ENCODE measurements at regions not wholly inside any gene's neighbourhood (a gene's known extent, or its start where the extent isn't known, plus 50 kb on each side); places are given as distances from the start of the nearest gene placed in this dataset.

- in situ Hi-C loops (cut with MboI; ENCODE audit: low pct_unique_long_range_greater_than_20kb, low sequenced_read_pairs, unreplicated experiment), result no loop called here
- TF ChIP-seq, protein P1, sequence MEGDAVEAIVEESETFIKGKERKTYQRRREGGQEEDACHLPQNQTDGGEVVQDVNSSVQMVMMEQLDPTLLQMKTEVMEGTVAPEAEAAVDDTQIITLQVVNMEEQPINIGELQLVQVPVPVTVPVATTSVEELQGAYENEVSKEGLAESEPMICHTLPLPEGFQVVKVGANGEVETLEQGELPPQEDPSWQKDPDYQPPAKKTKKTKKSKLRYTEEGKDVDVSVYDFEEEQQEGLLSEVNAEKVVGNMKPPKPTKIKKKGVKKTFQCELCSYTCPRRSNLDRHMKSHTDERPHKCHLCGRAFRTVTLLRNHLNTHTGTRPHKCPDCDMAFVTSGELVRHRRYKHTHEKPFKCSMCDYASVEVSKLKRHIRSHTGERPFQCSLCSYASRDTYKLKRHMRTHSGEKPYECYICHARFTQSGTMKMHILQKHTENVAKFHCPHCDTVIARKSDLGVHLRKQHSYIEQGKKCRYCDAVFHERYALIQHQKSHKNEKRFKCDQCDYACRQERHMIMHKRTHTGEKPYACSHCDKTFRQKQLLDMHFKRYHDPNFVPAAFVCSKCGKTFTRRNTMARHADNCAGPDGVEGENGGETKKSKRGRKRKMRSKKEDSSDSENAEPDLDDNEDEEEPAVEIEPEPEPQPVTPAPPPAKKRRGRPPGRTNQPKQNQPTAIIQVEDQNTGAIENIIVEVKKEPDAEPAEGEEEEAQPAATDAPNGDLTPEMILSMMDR (IDR thresholded peaks at IDR 0.05; ENCODE audit: extremely low read depth, insufficient read depth, missing control alignments), result no peak
Measured at GRCh38 chr17:77889135-77889505, 69.4 kb upstream of the TNRC6C start.

DNA sequence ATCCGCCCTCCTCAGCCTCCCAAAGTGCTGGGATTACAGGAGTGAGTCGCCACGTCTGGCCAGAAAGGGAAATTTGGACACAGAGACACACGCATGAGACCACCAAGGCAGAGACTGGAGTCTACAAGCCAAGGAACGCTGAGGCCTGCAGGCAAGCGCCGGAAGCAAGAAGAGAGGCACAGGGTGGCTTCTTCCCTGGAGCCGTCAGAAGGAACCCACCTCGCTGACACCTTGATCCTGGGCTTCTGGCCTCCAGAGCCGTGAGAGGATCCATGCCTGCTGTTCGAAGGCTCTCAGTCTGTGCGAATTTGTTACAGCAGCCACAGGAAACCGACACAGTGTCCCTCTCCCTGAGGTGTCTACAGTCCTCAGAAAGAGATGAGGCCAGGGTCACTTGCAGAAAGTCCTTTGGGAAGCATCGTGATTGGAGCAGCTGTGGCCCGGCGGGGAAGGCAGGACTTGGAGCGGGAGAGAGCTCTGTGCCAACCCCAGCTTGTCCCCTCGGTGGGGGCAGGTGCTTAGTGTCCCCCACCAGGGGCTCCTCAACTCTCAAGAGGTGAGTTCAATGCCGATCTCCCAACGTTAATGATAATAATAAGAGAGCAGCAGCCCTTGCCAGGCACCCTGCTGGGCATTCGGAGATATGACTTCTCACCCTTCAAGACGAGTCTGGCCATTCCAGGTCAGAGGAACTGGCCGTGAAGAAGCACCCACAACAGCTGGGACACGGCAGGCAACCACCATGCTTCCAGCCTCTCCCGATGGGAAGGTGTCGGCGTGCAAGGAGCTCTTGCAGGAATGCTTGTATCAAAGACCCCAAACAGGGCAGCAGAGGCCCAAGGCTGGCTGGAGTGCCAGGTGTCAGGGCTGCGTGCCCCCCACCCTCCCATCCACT is 68.4 kb upstream of the TNRC6C start:
- TF ChIP-seq, protein P1 (IDR thresholded peaks at IDR 0.05; ENCODE audit: extremely low read depth, insufficient read depth, missing control alignments), result no peak
- DNase-seq (ENCODE audit: low spot score), result no peak
- in situ Hi-C loops (cut with MboI; ENCODE audit: low pct_unique_long_range_greater_than_20kb, low sequenced_read_pairs, unreplicated experiment), result no loop called here

More at GRCh38 chr17:77889135-77889505, 69.4 kb upstream of the TNRC6C start:
- no peak for DNase-seq (ENCODE audit: low spot score)

- in situ Hi-C loops (cut with MboI; ENCODE audit: low pct_unique_long_range_greater_than_20kb, low sequenced_read_pairs, unreplicated experiment), result no loop called here
- TF ChIP-seq, protein P1 (IDR thresholded peaks at IDR 0.05; ENCODE audit: extremely low read depth, insufficient read depth, missing control alignments), result no peak
- DNase-seq (ENCODE audit: low spot score), result no peak
Measured at GRCh38 chr17:77890771-77891170, 67.7 kb upstream of the TNRC6C start.

GRCh38 chr17:77891602-77892001 is 66.9 kb upstream of the TNRC6C start:
- no peak for DNase-seq (ENCODE audit: low spot score)
- TF ChIP-seq, protein P1 (IDR thresholded peaks at IDR 0.05; ENCODE audit: extremely low read depth, insufficient read depth, missing control alignments), result no peak
- in situ Hi-C loops (cut with MboI; ENCODE audit: low pct_unique_long_range_greater_than_20kb, low sequenced_read_pairs, unreplicated experiment), result no loop called here

DNA sequence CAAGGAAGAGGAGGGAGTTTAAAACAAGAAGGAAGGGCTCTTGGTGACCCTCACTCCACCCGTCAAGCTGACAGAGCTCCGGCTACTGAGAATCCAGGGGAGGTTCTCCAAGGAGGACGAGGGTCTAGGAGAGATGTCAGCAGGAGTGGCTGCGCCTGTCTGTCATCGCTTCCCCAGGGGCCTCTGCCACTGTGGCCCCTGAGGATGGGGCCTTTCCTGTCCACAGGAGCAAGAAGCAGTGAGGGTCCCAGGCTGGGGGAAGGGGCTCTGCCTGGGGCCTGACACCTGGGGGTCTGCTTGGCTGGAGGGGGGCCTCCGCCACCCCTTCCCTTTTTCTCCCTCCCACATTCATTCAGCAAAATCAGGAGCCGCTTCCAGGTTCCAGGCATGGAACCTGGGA is 66.5 kb upstream of the TNRC6C start:
- DNase-seq (ENCODE audit: low spot score), result no peak
- TF ChIP-seq, protein P1 (IDR thresholded peaks at IDR 0.05; ENCODE audit: extremely low read depth, insufficient read depth, missing control alignments), result no peak
- in situ Hi-C loops (cut with MboI; ENCODE audit: low pct_unique_long_range_greater_than_20kb, low sequenced_read_pairs, unreplicated experiment), result no loop called here

GRCh38 chr17:77892469-77893143 is 65.9 kb upstream of the TNRC6C start:
- TF ChIP-seq, protein P1 (IDR thresholded peaks at IDR 0.05; ENCODE audit: extremely low read depth, insufficient read depth, missing control alignments), result peak; percentile 35
- in situ Hi-C loops (cut with MboI; ENCODE audit: low pct_unique_long_range_greater_than_20kb, low sequenced_read_pairs, unreplicated experiment), result no loop called here
- DNase-seq (ENCODE audit: low spot score), result no peak

Measured in GM13977 (cell line).